BLaER1 (cell line): ENCODE measurements at regions not wholly inside any gene's neighbourhood (a gene's known extent, or its start where the extent isn't known, plus 50 kb on each side); places are given as distances from the start of the nearest gene placed in this dataset.

Source experiments
- H3K27ac ChIP-seq: shearing (Covaris generic); formaldehyde crosslinking; 2 replicates; pipeline ENCODE4 v1.8.1; 2022
- H3K27me3 ChIP-seq: shearing (Covaris generic); formaldehyde crosslinking; 2 replicates; pipeline ENCODE4 v1.8.1; 2022
- H3K36me3 ChIP-seq: shearing (Covaris generic); formaldehyde crosslinking; 2 replicates; pipeline ENCODE4 v1.8.1; 2022
- H3K4me1 ChIP-seq: shearing (Covaris generic); formaldehyde crosslinking; 2 replicates; pipeline ENCODE4 v1.8.1; 2022
- H3K4me2 ChIP-seq: shearing (Covaris generic); formaldehyde crosslinking; 2 replicates; pipeline ENCODE4 v1.8.1; 2022
- H3K4me3 ChIP-seq: shearing (Covaris generic); formaldehyde crosslinking; 2 replicates; pipeline ENCODE4 v1.8.1; 2022
- H3K9ac ChIP-seq: shearing (Covaris generic); formaldehyde crosslinking; 2 replicates; pipeline ENCODE4 v1.8.1; 2022
- H3K9me3 ChIP-seq: shearing (Covaris generic); formaldehyde crosslinking; 2 replicates; pipeline ENCODE4 v1.8.1; 2022
- H4K20me1 ChIP-seq: shearing (Covaris generic); formaldehyde crosslinking; 2 replicates; pipeline ENCODE4 v1.8.1; 2022
- Cebpa-rat ChIP-seq: shearing (Covaris generic); IDR thresholded peaks from 2 replicates; pipeline ENCODE4 v1.8.1; 2022

DNA sequence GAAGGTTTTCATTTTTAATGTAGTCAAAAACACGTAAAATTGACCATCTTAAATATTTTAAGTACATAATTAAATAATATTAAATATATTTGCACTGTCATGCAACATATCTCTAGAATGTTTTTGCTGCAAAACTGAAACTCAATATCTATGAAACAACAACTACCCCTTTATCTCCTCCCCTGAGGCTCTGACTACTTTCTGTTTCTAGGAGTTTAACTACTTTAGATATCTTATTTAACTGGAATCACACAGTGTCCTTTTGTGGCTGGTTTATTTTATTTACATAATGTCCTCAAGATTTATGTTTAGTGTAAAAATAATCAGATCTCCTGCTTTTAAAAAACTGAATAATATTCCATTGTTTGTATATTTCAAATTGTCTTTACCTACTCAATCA lies 2003.9 kb downstream of the TP53TG3F start:
- Histone ChIP-seq H3K27ac (no peak overlapping the region), H3K27me3 (no peaks in the 10 kb centered on the region), H3K4me2 (no peak overlapping the region), H3K9ac (no peak overlapping the region), H4K20me1 (no peaks in the 10 kb centered on the region), H3K4me1 (no peaks in the 10 kb centered on the region), H3K4me3 (no peak overlapping the region), H3K9me3 (no peaks in the 10 kb centered on the region), H3K36me3 (no peaks in the 10 kb centered on the region)
- no peak for TF ChIP-seq Cebpa-rat

DNA sequence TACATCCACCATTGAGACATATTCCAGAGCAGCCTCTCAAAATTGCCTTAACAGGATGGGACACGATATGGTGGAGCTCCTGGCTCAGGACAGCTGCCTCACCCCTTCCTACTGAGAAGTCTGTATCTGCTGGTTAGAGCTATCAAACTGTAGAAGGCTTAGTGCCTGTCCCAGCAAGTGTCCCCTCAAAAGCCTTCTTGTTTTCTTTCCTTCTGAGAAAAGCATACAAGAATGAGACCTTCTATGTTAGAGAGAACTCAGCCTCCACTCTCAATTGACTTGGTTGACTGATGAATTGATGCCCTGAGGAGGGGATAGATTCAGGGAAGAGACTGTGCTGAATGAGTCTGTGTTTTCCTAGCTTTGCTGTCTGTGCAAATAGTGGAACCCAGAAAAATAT lies 2020.9 kb downstream of the TP53TG3F start:
- Histone ChIP-seq H3K27me3 (no peaks in the 10 kb centered on the region), H3K36me3 (no peaks in the 10 kb centered on the region), H3K9ac (no peak overlapping the region), H3K9me3 (no peaks in the 10 kb centered on the region), H3K27ac (no peak overlapping the region), H4K20me1 (no peaks in the 10 kb centered on the region), H3K4me1 (no peaks in the 10 kb centered on the region), H3K4me3 (no peak overlapping the region), H3K4me2 (no peak overlapping the region)
- TF ChIP-seq Cebpa-rat: no peak

DNA sequence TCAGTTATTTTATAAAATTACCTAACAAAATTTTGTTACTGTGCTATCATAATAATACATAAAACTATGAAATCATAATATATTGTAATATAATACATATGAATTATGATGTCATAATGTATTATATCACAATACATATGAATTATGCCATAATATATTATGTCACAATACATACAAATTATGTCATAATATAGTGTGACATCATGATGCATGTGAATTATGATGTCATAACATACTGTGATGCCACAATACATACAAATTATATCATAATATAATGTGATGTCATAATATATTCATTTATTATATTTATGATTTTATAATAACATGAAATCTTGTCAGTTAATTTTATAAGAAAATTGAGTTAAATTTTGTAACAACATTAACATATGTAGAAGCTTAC lies 2021.6 kb downstream of the TP53TG3F start:
- Histone ChIP-seq H3K9me3 (0 out of 2 replicates have a peak, but pooled peaks cover 5% of the 10 kb centered on the region), H4K20me1 (no peaks in the 10 kb centered on the region), H3K4me3 (no peak overlapping the region), H3K4me2 (no peak overlapping the region), H3K9ac (no peak overlapping the region), H3K27me3 (no peaks in the 10 kb centered on the region), H3K4me1 (no peaks in the 10 kb centered on the region), H3K36me3 (no peaks in the 10 kb centered on the region), H3K27ac (no peak overlapping the region)
- TF ChIP-seq Cebpa-rat: no peak

DNA sequence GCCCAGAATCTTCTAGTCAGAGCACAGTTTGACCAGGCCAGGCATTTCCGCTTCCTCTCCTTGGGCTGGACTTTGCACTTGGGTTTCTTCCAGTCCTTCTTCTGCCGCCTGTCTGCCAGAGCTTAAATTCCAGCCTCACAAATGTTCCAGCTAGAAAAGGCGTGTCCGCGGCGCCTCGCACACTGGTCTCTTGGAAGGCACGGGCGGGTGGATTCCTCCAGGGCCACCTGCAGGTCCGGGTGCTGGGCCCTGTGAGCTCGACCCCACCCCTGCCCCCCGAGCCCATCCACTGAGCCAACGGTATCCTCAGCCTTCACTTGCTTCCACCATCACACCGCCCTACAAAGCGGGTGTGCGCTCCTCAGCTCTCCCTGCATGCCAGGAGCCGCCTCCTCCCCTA lies 2026.5 kb downstream of the TP53TG3F start:
- Histone ChIP-seq H3K9me3 (0 out of 2 replicates have a peak, but pooled peaks cover 7% of the 10 kb centered on the region), H3K27me3 (no peaks in the 10 kb centered on the region), H3K4me1 (no peaks in the 10 kb centered on the region), H3K36me3 (no peaks in the 10 kb centered on the region), H3K27ac (no peak overlapping the region), H3K4me3 (no peak overlapping the region), H3K4me2 (no peak overlapping the region), H3K9ac (no peak overlapping the region), H4K20me1 (no peaks in the 10 kb centered on the region)
- TF ChIP-seq Cebpa-rat: no peak

DNA sequence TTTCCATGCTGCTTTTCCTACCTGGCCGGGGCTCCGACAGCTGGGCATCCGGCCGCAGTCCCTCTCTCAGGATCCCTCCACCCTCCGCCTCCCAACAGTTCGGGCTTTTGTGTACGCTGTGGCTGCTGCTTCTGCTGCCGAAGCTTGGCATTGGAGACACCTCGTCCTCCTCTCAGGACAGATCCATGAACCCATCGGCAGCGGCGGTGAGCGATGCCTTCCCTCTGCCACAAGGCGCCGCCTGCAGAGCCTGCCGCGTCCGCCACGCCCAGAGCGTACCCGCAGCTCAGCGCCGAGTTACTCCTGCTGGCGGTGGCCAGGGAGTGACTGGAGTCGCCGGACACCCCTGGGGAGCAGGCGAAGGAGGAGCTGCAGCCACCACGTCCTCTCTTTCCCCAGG lies 2032.8 kb downstream of the TP53TG3F start:
- Histone ChIP-seq H3K27me3 (no peaks in the 10 kb centered on the region), H3K36me3 (no peaks in the 10 kb centered on the region), H4K20me1 (no peaks in the 10 kb centered on the region), H3K9me3 (no peaks in the 10 kb centered on the region), H3K4me3 (no peak overlapping the region), H3K4me1 (no peaks in the 10 kb centered on the region), H3K4me2 (no peak overlapping the region), H3K9ac (no peak overlapping the region), H3K27ac (no peak overlapping the region)
- TF ChIP-seq Cebpa-rat: no peak

DNA sequence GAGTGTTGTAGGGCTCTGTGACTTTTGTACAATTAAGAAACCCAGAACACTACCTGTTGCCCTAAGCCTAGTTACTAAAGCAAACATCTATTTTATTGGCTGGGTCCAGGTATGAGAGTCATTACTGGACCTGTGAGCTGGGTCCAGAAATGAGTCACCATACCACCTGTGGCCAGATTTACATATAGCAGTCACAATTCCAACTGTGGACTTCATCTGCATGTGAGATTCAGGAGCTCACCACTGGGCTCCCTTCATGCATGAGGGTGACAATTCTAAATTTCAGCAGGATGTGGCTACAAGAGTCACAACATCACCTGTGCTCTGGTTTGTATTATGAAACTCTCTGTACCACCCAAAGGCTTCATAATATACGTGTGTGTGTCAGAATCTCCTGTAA lies 2038.0 kb downstream of the TP53TG3F start:
- Histone ChIP-seq H3K4me1 (no peaks in the 10 kb centered on the region), H4K20me1 (no peaks in the 10 kb centered on the region), H3K4me2 (no peak overlapping the region), H3K4me3 (no peak overlapping the region), H3K36me3 (no peaks in the 10 kb centered on the region), H3K27ac (no peak overlapping the region), H3K9ac (no peak overlapping the region), H3K9me3 (peaks cover 4% of the 10 kb centered on the region), H3K27me3 (no peaks in the 10 kb centered on the region)
- TF ChIP-seq Cebpa-rat: no peak

DNA sequence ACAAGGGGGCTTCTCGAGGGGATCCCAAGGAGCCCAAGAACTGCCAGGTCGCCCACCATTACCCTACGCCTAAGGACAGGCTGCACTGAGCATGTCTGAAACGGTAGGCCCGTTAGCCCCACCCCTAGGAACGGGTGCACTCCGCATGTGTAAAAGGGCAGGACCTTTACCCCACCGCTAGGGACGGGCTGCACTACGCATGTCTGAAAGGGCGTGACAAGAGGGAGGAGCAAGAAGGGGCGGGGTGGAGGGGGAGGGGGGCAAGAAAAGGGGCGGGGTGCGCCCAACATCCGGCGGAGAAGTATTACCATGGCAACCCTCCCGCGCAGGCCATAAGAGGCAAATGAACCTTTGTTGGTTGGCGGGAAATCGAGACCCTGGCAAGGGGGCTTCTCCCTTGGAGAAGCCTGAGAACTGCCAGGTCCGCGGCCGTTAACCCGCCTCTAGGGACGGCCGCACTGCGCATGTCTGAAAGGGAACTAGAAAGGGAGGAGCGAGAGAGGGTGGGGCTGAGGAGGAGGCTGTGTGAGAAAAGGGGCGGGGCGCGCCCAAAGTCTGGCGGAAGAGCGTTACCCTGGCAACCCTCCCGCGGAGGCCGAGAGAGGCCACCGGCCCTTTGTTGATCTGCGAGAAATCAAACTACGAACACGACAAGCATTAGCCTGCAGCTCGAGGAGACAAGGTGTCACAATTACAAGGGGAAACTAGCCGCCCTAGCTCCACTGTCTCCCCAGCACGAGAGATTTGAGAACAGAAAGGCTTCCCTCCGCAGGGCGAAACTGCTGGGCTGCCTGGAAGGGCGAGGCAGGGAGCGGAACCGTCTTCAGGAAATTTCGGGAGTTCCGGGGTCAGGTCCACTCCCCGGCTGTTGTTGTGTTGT lies 2046.8 kb downstream of the TP53TG3F start:
- H3K4me1 ChIP-seq: peaks cover 11% of the 10 kb centered on the region; the same call in 1 of the 2 replicates
- no peaks in the 10 kb centered on the region for H3K27me3 ChIP-seq
- no peak overlapping the region for H3K4me3 ChIP-seq
- H3K4me2 ChIP-seq: no peak overlapping the region
- no peak for TF ChIP-seq Cebpa-rat
- H4K20me1 ChIP-seq: no peaks in the 10 kb centered on the region
- no peak overlapping the region for H3K27ac ChIP-seq
- H3K36me3 ChIP-seq: no peaks in the 10 kb centered on the region
- H3K9ac ChIP-seq: no peak overlapping the region
- peaks cover 9% of the 10 kb centered on the region for H3K9me3 ChIP-seq

DNA sequence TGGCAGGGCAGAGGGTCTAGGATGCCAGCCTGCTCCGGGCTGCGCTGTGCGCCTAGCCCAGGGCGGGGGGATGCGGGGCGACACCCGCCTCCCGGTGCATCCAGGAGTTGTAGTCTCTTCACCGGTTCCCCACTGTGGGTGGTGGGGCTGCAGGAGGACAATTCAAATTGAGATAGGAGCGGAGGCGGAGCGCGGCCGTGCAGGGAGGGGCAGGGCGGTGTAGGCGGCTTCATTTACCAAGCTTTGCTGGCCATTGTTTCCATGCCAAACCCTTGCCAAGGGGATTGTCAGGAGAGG lies 2047.4 kb downstream of the TP53TG3F start:
- H3K4me2 ChIP-seq: no peak overlapping the region
- H3K4me3 ChIP-seq: no peak overlapping the region
- no peaks in the 10 kb centered on the region for H3K36me3 ChIP-seq

DNA sequence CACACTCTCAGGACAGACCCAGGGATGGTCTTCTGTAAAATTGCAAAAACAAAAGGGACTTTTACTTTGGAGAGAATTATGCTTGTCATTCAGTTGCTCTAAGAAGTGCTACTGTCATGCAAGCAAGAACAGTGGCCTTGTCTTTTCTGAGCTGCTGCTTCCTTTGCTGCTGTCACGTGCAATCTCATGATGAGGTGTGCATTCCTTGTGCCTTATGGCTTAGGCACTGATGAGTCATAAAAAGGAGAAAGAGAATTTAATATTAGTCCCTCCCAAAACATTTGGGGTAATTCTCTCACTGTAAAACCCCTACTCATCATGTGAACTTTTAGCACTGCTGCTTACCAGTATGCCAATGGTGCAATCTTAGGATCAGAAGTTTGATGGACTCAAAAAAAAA lies 2051.3 kb downstream of the TP53TG3F start:
- Histone ChIP-seq H3K9ac (no peak overlapping the region), H3K27ac (no peak overlapping the region), H3K4me2 (no peak overlapping the region), H4K20me1 (no peaks in the 10 kb centered on the region), H3K9me3 (peaks cover 9% of the 10 kb centered on the region), H3K36me3 (no peaks in the 10 kb centered on the region), H3K27me3 (no peaks in the 10 kb centered on the region), H3K4me1 (peaks cover 11% of the 10 kb centered on the region; the same call in 1 of the 2 replicates), H3K4me3 (no peak overlapping the region)
- TF ChIP-seq Cebpa-rat: no peak

More for the DNA sequence above, 2047.4 kb downstream of the TP53TG3F start:
- Histone ChIP-seq H3K27me3 (no peaks in the 10 kb centered on the region), H3K9me3 (peaks cover 9% of the 10 kb centered on the region), H3K4me1 (peaks cover 11% of the 10 kb centered on the region; the same call in 1 of the 2 replicates), H3K27ac (no peak overlapping the region), H3K9ac (no peak overlapping the region), H4K20me1 (no peaks in the 10 kb centered on the region)
- TF ChIP-seq Cebpa-rat: no peak

DNA sequence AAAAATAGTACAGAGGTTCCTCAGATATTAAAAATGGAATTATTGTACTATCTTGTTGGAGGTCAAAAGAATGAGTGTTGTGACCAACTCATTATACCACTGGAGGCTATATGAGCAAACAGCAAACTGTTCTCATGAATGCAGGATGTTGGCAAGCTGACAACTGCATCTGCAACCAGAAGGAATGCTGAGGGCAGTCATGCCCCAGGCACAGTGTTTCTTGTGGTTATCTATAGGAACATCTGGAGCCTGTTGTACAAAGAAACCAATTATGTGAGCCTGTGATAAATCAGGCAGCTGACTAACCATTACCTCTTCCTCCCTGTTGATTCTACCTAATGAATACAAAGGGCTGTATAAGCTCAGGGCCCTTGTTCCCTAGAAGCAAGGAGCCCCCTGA lies 2057.1 kb downstream of the TP53TG3F start:
- Histone ChIP-seq H3K9me3 (peaks cover 20% of the 10 kb centered on the region), H3K4me1 (no peaks in the 10 kb centered on the region; the same call in 1 of the 2 replicates), H3K27me3 (no peaks in the 10 kb centered on the region), H4K20me1 (no peaks in the 10 kb centered on the region), H3K27ac (no peak overlapping the region), H3K9ac (no peak overlapping the region), H3K4me2 (no peak overlapping the region), H3K4me3 (no peak overlapping the region), H3K36me3 (no peaks in the 10 kb centered on the region)
- no peak for TF ChIP-seq Cebpa-rat

DNA sequence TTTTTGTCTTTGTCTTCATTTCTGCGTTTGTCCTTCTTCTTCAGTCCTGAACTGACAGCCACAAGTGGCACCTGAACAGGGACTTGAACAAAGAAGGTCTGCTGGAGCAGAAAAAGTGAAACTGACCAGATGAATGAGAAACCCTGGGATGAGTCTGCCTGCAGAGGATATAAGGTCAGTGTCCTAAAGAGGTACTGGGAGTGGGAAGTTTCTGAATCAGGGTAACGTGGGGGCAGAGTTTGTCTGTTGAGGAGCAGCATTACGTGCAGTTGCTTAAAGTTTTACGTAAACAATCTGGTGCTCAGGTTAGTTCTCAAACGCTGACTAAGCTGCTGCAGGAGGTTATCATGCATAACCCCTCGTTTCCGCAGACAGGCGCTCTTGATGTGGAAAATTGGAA lies 2057.6 kb downstream of the TP53TG3F start:
- H3K9ac ChIP-seq: no peak overlapping the region
- H3K4me2 ChIP-seq: no peak overlapping the region
- H3K4me3 ChIP-seq: no peak overlapping the region
- no peaks in the 10 kb centered on the region; the same call in 1 of the 2 replicates for H3K4me1 ChIP-seq
- no peak overlapping the region for H3K27ac ChIP-seq
- no peaks in the 10 kb centered on the region for H4K20me1 ChIP-seq
- H3K9me3 ChIP-seq: peaks cover 24% of the 10 kb centered on the region
- no peaks in the 10 kb centered on the region for H3K36me3 ChIP-seq
- no peaks in the 10 kb centered on the region for H3K27me3 ChIP-seq
- no peak for TF ChIP-seq Cebpa-rat
